HEK293 (cell line): ENCODE measurements at regions not wholly inside any gene's neighbourhood (a gene's known extent, or its start where the extent isn't known, plus 50 kb on each side); places are given as distances from the start of the nearest gene placed in this dataset.
A peak's percentile ranks its signal among the peaks of the same experiment; 100 is the strongest.

ENCODE experiments used
- CTCF ChIA-PET: fragments of 350-600 bp; formaldehyde crosslinking; extraction: SDS; loops from one replicate; lab custom pipeline; 2021; ENCODE audit warnings: antibody characterized with exemption; lab: Yijun Ruan, JAX
- POLR2A ChIA-PET: fragments of 300-600 bp; formaldehyde crosslinking; extraction: SDS; loops from one replicate; lab custom pipeline; 2020; ENCODE audit warnings: antibody characterized with exemption, inconsistent platforms; lab: Yijun Ruan, JAX
- H3K27ac ChIP-seq: fragments of 200-500 bp; sonication (Bioruptor generic); 2 replicates; pipeline ENCODE4 v1.5.1; 2014; ENCODE audit warnings: low read depth, low read length, control low read depth, inconsistent platforms; ENCODE audit errors: extremely low read depth
- H3K36me3 ChIP-seq, 2 experiments: fragments of 200-500 bp in 1 of 2; sonication (Bioruptor generic) in 1 of 2; 1 replicate in 1 of 2; 2 replicates in 1 of 2; pipeline ENCODE4 v1.5.1; 2014 to 2017; ENCODE audit warnings: inconsistent platforms in 2 of 2, low read length in 2 of 2; ENCODE audit not compliant: control insufficient read depth in 2 of 2, insufficient read depth in 1 of 2
- H3K4me1 ChIP-seq: fragments of 200-500 bp; sonication (Bioruptor generic); 2 replicates; pipeline ENCODE4 v1.5.1; 2014; ENCODE audit warnings: mild to moderate bottlenecking, low read length, inconsistent platforms; ENCODE audit not compliant: control insufficient read depth, insufficient read depth
- H3K4me3 ChIP-seq: 2 replicates; pipeline ENCODE4 v1.5.1; 2011; ENCODE audit warnings: low read depth, mild to moderate bottlenecking, control low read depth, low read length, moderate library complexity
- H3K9me3 ChIP-seq: fragments of 200-500 bp; sonication (Bioruptor generic); 2 replicates; pipeline ENCODE4 v1.5.1; 2014; ENCODE audit warnings: low read depth, low read length, inconsistent platforms; ENCODE audit not compliant: control insufficient read depth, insufficient read depth
- HOXA7 ChIP-seq: sonication (generic); formaldehyde crosslinking; IDR thresholded peaks from 2 replicates; pipeline ENCODE4 v1.8.1; 2022; ENCODE audit warnings: missing genetic modification reagents, borderline replicate concordance
- KLF17 ChIP-seq: fragments of 450-650 bp; formaldehyde crosslinking; IDR thresholded peaks from 2 replicates; pipeline ENCODE4 v1.5.1; 2016; ENCODE audit warnings: missing biosample characterization, missing genetic modification characterization
- TCF7L2 ChIP-seq: IDR thresholded peaks from 2 replicates; pipeline ENCODE4 v1.6.1; 2011; ENCODE audit warnings: low read depth, mild to moderate bottlenecking, inconsistent platforms, low read length, moderate library complexity, borderline replicate concordance
- WT1 ChIP-seq: fragments of 450-650 bp; formaldehyde crosslinking; IDR thresholded peaks from 2 replicates; pipeline ENCODE4 v1.5.1; 2016; ENCODE audit warnings: missing biosample characterization, missing genetic modification characterization
- ZNF121 ChIP-seq: fragments of 450-650 bp; formaldehyde crosslinking; IDR thresholded peaks from 2 replicates; pipeline ENCODE4 v1.5.1; 2016; ENCODE audit warnings: missing biosample characterization, missing genetic modification characterization
- ZNF140 ChIP-seq: fragments of 450-650 bp; formaldehyde crosslinking; IDR thresholded peaks from 2 replicates; pipeline ENCODE4 v1.5.1; 2016; ENCODE audit warnings: missing biosample characterization, missing genetic modification characterization
- ZNF274 ChIP-seq, 2 experiments: fragments of 200-500 bp in 1 of 2; fragments of 450-650 bp in 1 of 2; sonication (Bioruptor generic) in 1 of 2; formaldehyde crosslinking in 1 of 2; IDR thresholded peaks; 2 replicates each; pipeline versions ENCODE4 v1.5.1 to v1.6.1; 2014 to 2016; ENCODE audit warnings: borderline replicate concordance in 1 of 2, inconsistent platforms in 1 of 2, low read length in 1 of 2, missing biosample characterization in 1 of 2, missing genetic modification characterization in 1 of 2
- ZNF280C ChIP-seq: fragments of 450-650 bp; formaldehyde crosslinking; IDR thresholded peaks from 2 replicates; pipeline ENCODE4 v1.5.1; 2016; ENCODE audit warnings: missing biosample characterization, missing genetic modification characterization
- ZNF350 ChIP-seq: fragments of 450-650 bp; formaldehyde crosslinking; IDR thresholded peaks from 2 replicates; pipeline ENCODE4 v1.5.0; 2017; ENCODE audit warnings: missing biosample characterization, mild to moderate bottlenecking, missing genetic modification characterization
- ZNF426 ChIP-seq: fragments of 450-650 bp; formaldehyde crosslinking; IDR thresholded peaks from 2 replicates; pipeline ENCODE4 v1.5.1; 2017; ENCODE audit warnings: missing biosample characterization, missing genetic modification characterization, mild to moderate bottlenecking, inconsistent platforms, moderate library complexity
- ZNF560 ChIP-seq: fragments of 450-650 bp; formaldehyde crosslinking; IDR thresholded peaks from 2 replicates; pipeline ENCODE4 v1.5.1; 2017; ENCODE audit warnings: missing biosample characterization, missing genetic modification characterization, borderline replicate concordance
- ZNF654 ChIP-seq: fragments of 450-650 bp; formaldehyde crosslinking; IDR thresholded peaks from 2 replicates; pipeline ENCODE4 v1.5.1; 2016; ENCODE audit warnings: low read depth, missing biosample characterization, missing genetic modification characterization
- ZNF701 ChIP-seq: fragments of 450-650 bp; formaldehyde crosslinking; IDR thresholded peaks from 2 replicates; pipeline ENCODE4 v1.5.1; 2016; ENCODE audit warnings: missing biosample characterization, missing genetic modification characterization
- ZNF76 ChIP-seq: fragments of 450-650 bp; formaldehyde crosslinking; IDR thresholded peaks from 2 replicates; pipeline ENCODE4; 2016; ENCODE audit warnings: low read depth, missing biosample characterization, missing genetic modification characterization, borderline replicate concordance
- ZSCAN30 ChIP-seq: fragments of 450-650 bp; IDR thresholded peaks from 2 replicates; pipeline ENCODE4 v1.5.1; 2018; ENCODE audit warnings: missing biosample characterization, mild to moderate bottlenecking, missing genetic modification characterization, moderate library complexity
- ZXDB ChIP-seq: fragments of 450-650 bp; formaldehyde crosslinking; IDR thresholded peaks from 2 replicates; pipeline ENCODE4 v1.5.1; 2016; ENCODE audit warnings: missing biosample characterization, missing genetic modification characterization
- TF ChIP-seq, protein P1 (sequence below): fragments of 450-650 bp; formaldehyde crosslinking; IDR thresholded peaks from 2 replicates; pipeline ENCODE4 v1.5.1; 2016; ENCODE audit warnings: missing biosample characterization, missing genetic modification characterization

GRCh38 chr13:85521657-85522056, 277.6 kb downstream of the SLITRK6 start (continued):
- TF ChIP-seq ZSCAN30 (tag by site-specific recombination), result no peak
- TF ChIP-seq ZNF654 (tag by site-specific recombination), result no peak
- TF ChIP-seq ZNF274 (IDR thresholded peaks at IDR 0.05; ENCODE audit: low read length), result no peak
- no peak for TF ChIP-seq ZNF274 (tag by site-specific recombination; IDR thresholded peaks at IDR 0.05; ENCODE audit: borderline replicate concordance)

GRCh38 chr13:85520445-85520844, 278.8 kb downstream of the SLITRK6 start:
- ChIA-PET POLR2A (no interaction called here), CTCF (no interaction called here)
- Histone ChIP-seq H3K9me3 (no peaks in the 10 kb centered on the region), H3K4me1 (no peaks in the 10 kb centered on the region), H3K27ac (no peak overlapping the region), H3K4me3 (no peak overlapping the region), H3K36me3 (no peaks in the 10 kb centered on the region)
- TF ChIP-seq ZNF280C, result no peak
- TF ChIP-seq ZNF426 (tag by site-specific recombination), result no peak
- no peak for TF ChIP-seq ZNF274 (IDR thresholded peaks at IDR 0.05; ENCODE audit: low read length)
- TF ChIP-seq ZNF274 (tag by site-specific recombination; IDR thresholded peaks at IDR 0.05; ENCODE audit: borderline replicate concordance), result no peak
- TF ChIP-seq ZNF121, result no peak
- no peak for TF ChIP-seq ZNF701 (tag by site-specific recombination)
- TF ChIP-seq ZNF76 (tag by site-specific recombination), result no peak
- TF ChIP-seq ZNF140, result no peak
- TF ChIP-seq ZNF560, result no peak
- TF ChIP-seq ZNF350 (tag by site-specific recombination), result no peak
- TF ChIP-seq HOXA7, result no peak
- TF ChIP-seq KLF17, result no peak

DNA sequence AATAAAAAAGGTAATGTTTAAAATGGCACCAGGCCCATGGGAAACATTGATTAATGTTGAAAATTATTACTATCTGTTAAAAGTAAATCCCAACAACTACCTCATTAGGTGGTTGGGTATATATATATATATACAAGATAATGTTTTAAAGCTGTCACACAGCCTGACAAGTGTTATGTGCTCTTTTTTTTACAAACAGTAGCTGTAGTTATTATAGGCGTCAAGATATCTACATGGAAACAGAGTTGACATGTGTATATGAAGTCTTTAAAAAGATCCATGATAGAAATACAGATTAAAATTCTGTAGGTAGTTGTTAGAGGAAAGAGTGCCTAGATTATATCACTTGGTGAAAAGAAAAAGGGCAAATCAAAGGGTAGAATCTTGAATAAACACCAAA, 279.9 kb downstream of the SLITRK6 start:
- Histone ChIP-seq H3K9me3 (no peaks in the 10 kb centered on the region), H3K4me1 (no peaks in the 10 kb centered on the region), H3K4me3 (no peak overlapping the region), H3K27ac (no peak overlapping the region), H3K36me3 (no peaks in the 10 kb centered on the region)
- ChIA-PET CTCF (no interaction called here), POLR2A (no interaction called here)
- TF ChIP-seq ZXDB (tag by site-specific recombination), result no peak

- TF ChIP-seq WT1, result no peak
- TF ChIP-seq TCF7L2, result peak; percentile 35; the same call in 1 of the 2 replicates
- TF ChIP-seq, protein P1, sequence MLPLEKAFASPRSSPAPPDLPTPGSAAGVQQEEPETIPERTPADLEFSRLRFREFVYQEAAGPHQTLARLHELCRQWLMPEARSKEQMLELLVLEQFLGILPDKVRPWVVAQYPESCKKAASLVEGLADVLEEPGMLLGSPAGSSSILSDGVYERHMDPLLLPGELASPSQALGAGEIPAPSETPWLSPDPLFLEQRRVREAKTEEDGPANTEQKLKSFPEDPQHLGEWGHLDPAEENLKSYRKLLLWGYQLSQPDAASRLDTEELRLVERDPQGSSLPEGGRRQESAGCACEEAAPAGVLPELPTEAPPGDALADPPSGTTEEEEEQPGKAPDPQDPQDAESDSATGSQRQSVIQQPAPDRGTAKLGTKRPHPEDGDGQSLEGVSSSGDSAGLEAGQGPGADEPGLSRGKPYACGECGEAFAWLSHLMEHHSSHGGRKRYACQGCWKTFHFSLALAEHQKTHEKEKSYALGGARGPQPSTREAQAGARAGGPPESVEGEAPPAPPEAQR (tag by site-specific recombination), result no peak
- Histone ChIP-seq H3K9me3 (no peaks in the 10 kb centered on the region), H3K27ac (no peak overlapping the region), H3K4me3 (no peak overlapping the region), H3K4me1 (no peaks in the 10 kb centered on the region), H3K36me3 (no peaks in the 10 kb centered on the region)
- ChIA-PET CTCF (no interaction called here), POLR2A (no interaction called here)
Measured at GRCh38 chr13:85512421-85512820, 286.8 kb downstream of the SLITRK6 start.
